Gastrocnemius medialis (tissue), 4 donors: ENCODE measurements at regions not wholly inside any gene's neighbourhood (a gene's known extent, or its start where the extent isn't known, plus 50 kb on each side); places are given as distances from the start of the nearest gene placed in this dataset.

Experiments
- CTCF ChIP-seq, 5 experiments: fragments of 450-650 bp in 3 of 5; fragments of 200-600 bp in 2 of 5; sonication (generic) in 2 of 5; IDR thresholded peaks in 4 of 5; conservative IDR thresholded peaks in 1 of 5; 1 replicate in 4 of 5; 2 replicates in 1 of 5; pipeline ENCODE4 v1.5.1; 2016 to 2019; ENCODE audit warnings: antibody characterized with exemption in 5 of 5, mild to moderate bottlenecking in 3 of 5, moderate library complexity in 3 of 5
- POLR2A ChIP-seq, 2 donors: fragments of 450-650 bp; IDR thresholded peaks; one replicate each; pipeline ENCODE4 v1.6.1; 2017; ENCODE audit warnings: antibody characterized with exemption in 2 of 2, mild to moderate bottlenecking in 2 of 2, moderate library complexity in 2 of 2

GRCh38 chr2:72038524-72038923, 109.1 kb downstream of the CYP26B1 start:
- TF ChIP-seq CTCF (IDR thresholded peaks at IDR 0.05 in 4 of 5, conservative IDR thresholded peaks at IDR 0.05 in 1 of 5) (no peak), POLR2A (IDR thresholded peaks at IDR 0.05) (no peak)
